WI38 (cell line): ENCODE measurements at regions not wholly inside any gene's neighbourhood (a gene's known extent, or its start where the extent isn't known, plus 50 kb on each side); places are given as distances from the start of the nearest gene placed in this dataset.

Experiments used
- H3K4me3 ChIP-seq: 2 replicates; pipeline ENCODE4 v1.5.1; 2011; ENCODE audit warnings: low read depth, mild to moderate bottlenecking, control low read depth, low read length
- CTCF ChIP-seq: IDR thresholded peaks from 2 replicates; pipeline ENCODE4 v1.5.1; 2012; ENCODE audit warnings: low read depth, mild to moderate bottlenecking, control low read depth, low read length

DNA sequence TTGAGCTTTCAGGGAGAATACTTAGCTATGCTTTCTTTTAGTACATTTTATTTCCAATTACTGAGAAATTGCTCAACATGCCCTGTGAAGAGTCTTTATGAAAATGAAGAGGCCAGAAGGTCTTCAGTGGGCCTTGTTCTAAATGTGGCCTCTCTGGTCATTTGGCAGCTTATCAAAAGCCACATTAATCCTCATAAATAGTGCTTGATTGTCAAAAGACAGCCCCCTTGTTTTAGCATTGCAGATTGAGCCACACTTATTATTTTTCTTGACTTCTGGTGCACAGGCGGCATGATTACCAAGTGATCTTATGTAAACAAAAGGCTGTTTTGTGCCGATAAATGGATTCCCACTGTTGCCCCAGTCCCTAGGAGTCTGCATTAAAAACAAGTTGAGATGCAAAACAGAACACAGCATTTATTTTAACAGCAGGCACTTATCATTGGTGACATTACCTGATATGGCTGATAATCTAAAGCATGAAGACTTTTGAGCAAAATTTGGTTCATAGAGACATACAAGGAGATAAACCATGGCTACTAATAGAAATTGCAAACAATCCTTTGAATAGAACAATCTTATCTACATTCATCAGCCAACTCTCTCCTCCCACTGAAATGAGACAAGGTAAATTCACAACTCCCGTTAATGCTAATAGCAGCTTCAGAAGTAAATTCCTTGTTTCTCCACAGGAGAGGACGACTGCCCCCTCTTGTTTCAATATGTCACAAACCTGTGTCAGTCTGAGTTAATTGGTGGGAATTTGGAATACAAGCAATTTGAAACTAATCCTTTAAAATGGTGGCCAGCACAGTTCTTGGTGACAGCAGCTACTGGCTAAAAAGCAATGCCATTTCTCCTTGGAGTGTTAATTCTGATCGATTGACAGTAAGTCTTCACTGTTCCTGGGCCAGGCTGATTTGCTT is 194.3 kb downstream of the NSUN3 start:
- TF ChIP-seq CTCF: no peak
- H3K4me3 ChIP-seq: no peak overlapping the region

DNA sequence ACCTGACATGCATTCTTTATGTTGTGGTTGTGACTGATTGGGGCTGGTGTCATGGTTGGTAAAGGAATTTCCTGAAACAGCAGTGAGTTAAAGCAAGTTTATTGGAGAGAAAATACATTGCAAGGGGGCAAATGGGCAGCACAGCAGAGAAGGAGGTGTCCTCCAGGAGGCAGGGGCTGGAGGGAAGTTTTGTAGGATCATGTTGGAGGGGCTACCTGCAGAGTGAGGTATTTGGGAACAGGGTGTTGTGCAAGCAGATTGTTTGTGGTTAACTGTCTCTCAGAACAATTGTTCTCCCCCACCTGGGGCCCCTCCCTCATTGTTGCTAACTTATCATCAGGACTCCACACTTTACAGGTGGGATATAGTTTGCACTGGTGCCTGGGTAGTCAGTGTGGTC is 196.0 kb downstream of the NSUN3 start:
- TF ChIP-seq CTCF: no peak
- H3K4me3 ChIP-seq: no peak overlapping the region

DNA sequence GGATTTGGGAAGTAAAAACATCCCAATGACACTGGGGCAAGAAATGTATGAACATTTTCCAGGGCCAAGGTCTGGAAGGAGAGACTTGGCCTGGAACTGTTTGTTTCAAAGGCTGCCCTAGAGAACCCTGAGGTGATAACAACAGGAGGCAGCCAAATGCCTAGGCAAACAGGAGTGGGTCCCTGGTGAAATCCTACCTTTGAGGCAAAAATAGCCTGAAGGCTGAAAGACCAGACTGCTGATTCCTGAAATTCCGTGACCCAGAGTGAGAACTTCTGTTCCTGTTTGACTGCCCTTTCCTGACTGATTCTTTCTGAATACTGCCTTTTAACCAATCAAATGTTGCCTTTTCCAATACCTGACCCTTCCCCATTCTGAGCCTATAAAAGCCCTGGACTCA is 196.4 kb downstream of the NSUN3 start:
- no peak overlapping the region for H3K4me3 ChIP-seq
- TF ChIP-seq CTCF: no peak

- no peak for TF ChIP-seq CTCF
- no peak overlapping the region for H3K4me3 ChIP-seq
These were observed 206.9 kb downstream of the NSUN3 start for GRCh38 chr3:94269763-94270162.

- H3K4me3 ChIP-seq: no peak overlapping the region
- TF ChIP-seq CTCF: no peak
These were observed 209.2 kb downstream of the NSUN3 start for GRCh38 chr3:94272016-94272415.

DNA sequence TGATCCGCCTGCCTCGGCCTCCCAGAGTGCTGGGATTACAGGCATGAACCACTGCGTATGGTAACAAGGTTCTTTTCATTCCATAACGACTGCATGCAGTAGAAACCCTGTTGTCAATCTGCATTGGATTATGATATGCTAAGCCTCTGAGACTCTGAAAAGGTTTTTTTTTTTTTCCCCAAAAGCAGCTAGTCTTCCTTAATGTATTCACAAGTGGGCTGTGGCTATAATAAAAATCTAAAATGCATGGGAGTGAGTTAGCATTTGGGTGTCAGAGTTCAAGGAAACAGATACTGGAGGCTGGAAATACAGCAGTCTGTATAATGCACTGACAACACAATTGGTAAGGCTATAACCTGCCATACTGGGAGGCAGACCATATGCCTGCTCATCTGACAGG is 218.1 kb downstream of the NSUN3 start:
- no peak for TF ChIP-seq CTCF
- H3K4me3 ChIP-seq: no peak overlapping the region

- TF ChIP-seq CTCF: no peak
These were observed 223.0 kb downstream of the NSUN3 start for GRCh38 chr3:94285872-94286271.

More at GRCh38 chr3:94285872-94286271, 223.0 kb downstream of the NSUN3 start:
- H3K4me3 ChIP-seq: no peak overlapping the region
